H9 (cell line): ENCODE measurements at regions not wholly inside any gene's neighbourhood (a gene's known extent, or its start where the extent isn't known, plus 50 kb on each side); places are given as distances from the start of the nearest gene placed in this dataset.
"Not testable (repeated sequence)": the region's sequence is repeated elsewhere in the genome, so short reads cannot be mapped to it uniquely, and the experiment has no call there.

Experiments used
- DNase-seq: peaks from one replicate; pipeline ENCODE4 v3.0.0-alpha.2; 2017
- H2AFZ ChIP-seq: one replicate; pipeline ENCODE4 v1.6.1; 2013; ENCODE audit warnings: mild to moderate bottlenecking, low read length, control low read depth, moderate library complexity
- H2AK5ac ChIP-seq: 2 replicates; pipeline ENCODE4 v1.6.1; 2013; ENCODE audit warnings: low read length, control low read depth, mixed read lengths; ENCODE audit not compliant: insufficient read length
- H2BK120ac ChIP-seq: one replicate; pipeline ENCODE4 v1.6.1; 2013; ENCODE audit warnings: low read depth, mild to moderate bottlenecking, low read length, control low read depth, inconsistent platforms; ENCODE audit not compliant: poor library complexity, severe bottlenecking
- H2BK12ac ChIP-seq: 2 replicates; pipeline ENCODE4 v1.6.1; 2013; ENCODE audit warnings: low read length, control low read depth, mixed read lengths, low read depth; ENCODE audit not compliant: insufficient read length
- H2BK15ac ChIP-seq: 2 replicates; pipeline ENCODE4 v1.6.1; 2013; ENCODE audit warnings: low read depth, low read length, control low read depth
- H2BK20ac ChIP-seq: one replicate; pipeline ENCODE4 v1.6.1; 2013; ENCODE audit warnings: low read depth, mild to moderate bottlenecking, low read length, control low read depth, inconsistent platforms; ENCODE audit not compliant: poor library complexity, severe bottlenecking
- H2BK5ac ChIP-seq: 2 replicates; pipeline ENCODE4 v1.6.1; 2013; ENCODE audit warnings: low read length, control low read depth, mixed read lengths; ENCODE audit not compliant: insufficient read length
- H3K14ac ChIP-seq: 2 replicates; pipeline ENCODE4 v1.6.1; 2013; ENCODE audit warnings: low read length, control low read depth; ENCODE audit not compliant: insufficient read depth
- H3K18ac ChIP-seq: 2 replicates; pipeline ENCODE4 v1.6.1; 2013; ENCODE audit warnings: low read depth, mild to moderate bottlenecking, mixed read lengths, low read length, control low read depth; ENCODE audit not compliant: insufficient read length
- H3K23ac ChIP-seq: 2 replicates; pipeline ENCODE4 v1.6.1; 2013; ENCODE audit warnings: low read length, control low read depth, mixed read lengths, low read depth; ENCODE audit not compliant: insufficient read length
- H3K23me2 ChIP-seq: 2 replicates; pipeline ENCODE4 v1.6.1; 2013; ENCODE audit warnings: low read depth, mild to moderate bottlenecking, mixed read lengths, low read length, control low read depth; ENCODE audit not compliant: insufficient read length, poor library complexity, severe bottlenecking
- H3K27ac ChIP-seq: 2 replicates; pipeline ENCODE4 v1.5.1; 2013; ENCODE audit warnings: low read length, control low read depth, mixed read lengths, low read depth; ENCODE audit not compliant: insufficient read length
- H3K27me3 ChIP-seq: 2 replicates; pipeline ENCODE4 v1.6.1; 2013; ENCODE audit warnings: low read length, control low read depth, inconsistent platforms; ENCODE audit not compliant: insufficient read depth
- H3K4ac ChIP-seq: 2 replicates; pipeline ENCODE4 v1.6.1; 2013; ENCODE audit warnings: low read depth, mild to moderate bottlenecking, control low read depth, inconsistent platforms, low read length, moderate library complexity
- H3K4me1 ChIP-seq: 2 replicates; pipeline ENCODE4 v1.6.1; 2013; ENCODE audit warnings: low read length, control low read depth, inconsistent platforms; ENCODE audit not compliant: insufficient read depth
- H3K4me2 ChIP-seq: 2 replicates; pipeline ENCODE4 v1.6.1; 2013; ENCODE audit warnings: low read length, control low read depth, mixed read lengths; ENCODE audit not compliant: insufficient read length, insufficient read depth
- H3K56ac ChIP-seq: 2 replicates; pipeline ENCODE4 v1.6.1; 2013; ENCODE audit warnings: low read depth, mild to moderate bottlenecking, mixed read lengths, low read length, control low read depth; ENCODE audit not compliant: insufficient read length
- H3K79me1 ChIP-seq: 2 replicates; pipeline ENCODE4 v1.6.1; 2013; ENCODE audit warnings: low read depth, mild to moderate bottlenecking, moderate library complexity, low read length, control low read depth, inconsistent platforms; ENCODE audit not compliant: insufficient read depth, poor library complexity, severe bottlenecking
- H3K79me2 ChIP-seq: 2 replicates; pipeline ENCODE4 v1.6.1; 2013; ENCODE audit warnings: low read length, control low read depth, inconsistent platforms; ENCODE audit not compliant: insufficient read depth
- H3K9ac ChIP-seq: 2 replicates; pipeline ENCODE4 v1.6.1; 2013; ENCODE audit warnings: low read length, control low read depth, mixed read lengths; ENCODE audit not compliant: insufficient read length; ENCODE audit errors: extremely low read depth
- H3K9me3 ChIP-seq: one replicate; pipeline ENCODE4 v1.6.1; 2013; ENCODE audit warnings: low read depth, low read length, inconsistent platforms; ENCODE audit not compliant: control insufficient read depth
- H3T11ph ChIP-seq: one replicate; pipeline ENCODE4 v1.6.1; 2013; ENCODE audit warnings: mild to moderate bottlenecking, low read length, control low read depth, inconsistent platforms
- H4K20me1 ChIP-seq: one replicate; pipeline ENCODE4 v1.6.1; 2013; ENCODE audit not compliant: control insufficient read depth, insufficient read length, insufficient read depth
- H4K5ac ChIP-seq: 2 replicates; pipeline ENCODE4 v1.6.1; 2013; ENCODE audit warnings: low read depth, mild to moderate bottlenecking, mixed read lengths, low read length, control low read depth; ENCODE audit not compliant: insufficient read length
- H4K8ac ChIP-seq: replicated peaks from 2 replicates; pipeline ENCODE4 v1.6.1; 2013; ENCODE audit warnings: low read length, control low read depth, mixed read lengths, low read depth; ENCODE audit not compliant: insufficient read length
- H4K91ac ChIP-seq: 2 replicates; pipeline ENCODE4 v1.6.1; 2013; ENCODE audit warnings: low read depth, mild to moderate bottlenecking, moderate library complexity, mixed read lengths, low read length, control low read depth; ENCODE audit not compliant: insufficient read length
- H3K27ac Mint-ChIP-seq, 3 experiments: 2 replicates in 2 of 3; 3 replicates in 1 of 3; pipeline ENCODE4 v1.8.0; 2020 to 2021; ENCODE audit warnings: mixed read lengths in 3 of 3, mild to moderate bottlenecking in 1 of 3, moderate library complexity in 1 of 3
- H3K27me3 Mint-ChIP-seq: 2 replicates; pipeline ENCODE4 v1.8.0; 2021; ENCODE audit warnings: low read depth, mild to moderate bottlenecking, moderate library complexity, mixed read lengths
- H3K36me3 Mint-ChIP-seq, 3 experiments: 2 replicates in 2 of 3; 3 replicates in 1 of 3; pipeline ENCODE4 v1.8.0; 2020 to 2021; ENCODE audit warnings: low read depth in 3 of 3, mixed read lengths in 3 of 3; ENCODE audit not compliant: insufficient read depth in 1 of 3
- H3K4me1 Mint-ChIP-seq, 2 experiments: 2 replicates each; pipeline ENCODE4 v1.8.0; 2020; ENCODE audit warnings: mixed read lengths in 2 of 2
- H3K4me3 Mint-ChIP-seq, 2 experiments: 2 replicates in 1 of 2; 3 replicates in 1 of 2; pipeline ENCODE4 v1.8.0; 2020 to 2021; ENCODE audit warnings: mild to moderate bottlenecking in 2 of 2, mixed read lengths in 2 of 2, moderate library complexity in 1 of 2
- H3K9me3 Mint-ChIP-seq, 2 experiments: 2 replicates in 1 of 2; 3 replicates in 1 of 2; pipeline ENCODE4 v1.8.0; 2020; ENCODE audit warnings: mild to moderate bottlenecking in 2 of 2, mixed read lengths in 2 of 2, moderate library complexity in 1 of 2
- CTCF ChIP-seq: fragments of 200-600 bp; sonication (generic); conservative IDR thresholded peaks from 3 replicates; pipeline ENCODE4 v1.8.0; 2021; ENCODE audit warnings: antibody characterized with exemption, mild to moderate bottlenecking
- WGBS: extraction: QIAGEN DNeasy Blood & Tissue Kit; methylation state at CpG from one replicate; pipeline ENCODE4 v1.1.7; 2013; ENCODE audit warnings: missing lambda C conversion rate, low lambda C conversion rate, mixed read lengths; ENCODE audit not compliant: insufficient read length; ENCODE audit errors: extremely low coverage; 5-methylcytosine and 5-hydroxymethylcytosine counted together

DNA sequence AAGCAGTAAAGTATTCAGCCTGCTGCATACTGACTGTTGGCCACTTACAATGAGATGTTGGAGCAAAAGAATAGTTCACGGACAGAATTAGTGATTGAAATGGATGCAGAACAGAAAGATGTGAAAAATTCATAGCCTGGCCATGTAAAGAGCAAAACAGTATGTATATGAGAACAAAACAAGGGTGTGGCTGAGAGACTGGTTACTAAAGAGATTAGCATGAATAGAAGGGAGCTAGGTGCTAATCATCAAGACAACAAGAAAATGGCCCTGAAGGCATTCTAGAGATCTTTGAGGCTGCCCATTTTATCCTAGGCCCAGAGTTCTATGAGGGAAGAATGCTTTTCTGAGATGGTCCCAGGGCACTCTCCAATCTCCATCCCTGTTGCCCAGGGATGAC, 208.5 kb downstream of the ARHGEF9 start:
- DNase-seq: no peak
- H2BK12ac ChIP-seq: no peak overlapping the region
- H3K27me3 ChIP-seq: no peaks in the 10 kb centered on the region
- H3K27ac Mint-ChIP-seq: no peak overlapping the region
- H4K8ac ChIP-seq: no peak overlapping the region
- WGBS: no CpG with 5 or more reads among the region's 1 CpG
- no peak overlapping the region for H4K91ac ChIP-seq
- no peak overlapping the region for H4K5ac ChIP-seq
- no peak overlapping the region for H2BK5ac ChIP-seq
- H2AK5ac ChIP-seq: no peak overlapping the region
- no peak overlapping the region for H2BK20ac ChIP-seq
- no peaks in the 10 kb centered on the region for H4K20me1 ChIP-seq
- H3K18ac ChIP-seq: no peak overlapping the region
- H3K27ac ChIP-seq: no peak overlapping the region
- peaks cover 14% of the 10 kb centered on the region for H3K9me3 ChIP-seq
- no peak overlapping the region for H3K56ac ChIP-seq
- no peak overlapping the region for H3T11ph ChIP-seq
- H2BK15ac ChIP-seq: no peak overlapping the region
- H3K4me2 ChIP-seq: no peak overlapping the region
- H3K79me2 ChIP-seq: no peaks in the 10 kb centered on the region
- no peak overlapping the region for H2AFZ ChIP-seq
- no peak overlapping the region for H3K23ac ChIP-seq
- H3K9me3 Mint-ChIP-seq: peaks cover 53 to 56% of the 10 kb centered on the region in 2 experiments
- TF ChIP-seq CTCF: no peak
- no peaks in the 10 kb centered on the region for H3K23me2 ChIP-seq
- H3K36me3 Mint-ChIP-seq: peaks cover 0 to 8% (median 5%) of the 10 kb centered on the region in 3 experiments; a peak in 5 of 7 replicates
- H3K4me3 Mint-ChIP-seq: no peak overlapping the region
- H3K27me3 Mint-ChIP-seq: no peaks in the 10 kb centered on the region; the same call in 1 of the 2 replicates
- H3K4me1 Mint-ChIP-seq: peaks cover 20 to 21% of the 10 kb centered on the region in 2 experiments
- no peak overlapping the region for H3K14ac ChIP-seq
- no peak overlapping the region for H2BK120ac ChIP-seq
- H3K79me1 ChIP-seq: no peaks in the 10 kb centered on the region
- H3K4ac ChIP-seq: no peak overlapping the region
- H3K9ac ChIP-seq: no peak overlapping the region
- peaks cover 3% of the 10 kb centered on the region; the same call in 1 of the 2 replicates for H3K4me1 ChIP-seq

DNA sequence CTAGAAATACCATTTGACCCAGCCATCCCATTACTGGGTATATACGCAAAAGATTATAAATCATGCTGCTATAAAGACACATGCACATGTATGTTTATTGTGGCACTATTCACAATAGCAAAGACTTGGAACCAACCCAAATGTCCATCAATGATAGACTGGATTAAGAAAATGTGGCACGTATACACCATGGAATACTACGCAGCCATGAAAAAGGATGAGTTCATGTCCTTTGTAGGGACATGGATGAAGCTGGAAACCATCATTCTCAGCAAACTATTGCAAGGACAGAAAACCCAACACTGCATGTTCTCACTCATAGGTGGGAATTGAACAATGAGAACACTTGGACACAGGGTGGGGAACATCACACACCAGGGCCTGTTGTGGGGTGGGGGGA, 209.3 kb downstream of the ARHGEF9 start:
- not testable (repeated sequence) for H3K56ac ChIP-seq, H3K79me1 ChIP-seq, H2BK20ac ChIP-seq, H3K4me3 Mint-ChIP-seq, H3K27ac Mint-ChIP-seq, H2AFZ ChIP-seq, DNase-seq, H4K20me1 ChIP-seq, H2BK120ac ChIP-seq, H3K27me3 Mint-ChIP-seq, H3T11ph ChIP-seq, H3K18ac ChIP-seq, H3K4me2 ChIP-seq, H3K4ac ChIP-seq, H3K23ac ChIP-seq, H2AK5ac ChIP-seq, H4K91ac ChIP-seq, H4K8ac ChIP-seq, H3K27me3 ChIP-seq, H3K36me3 Mint-ChIP-seq, H3K14ac ChIP-seq, H3K27ac ChIP-seq, H4K5ac ChIP-seq, H3K79me2 ChIP-seq, H3K4me1 ChIP-seq, H3K9ac ChIP-seq, H2BK15ac ChIP-seq, H3K23me2 ChIP-seq, H2BK12ac ChIP-seq, H2BK5ac ChIP-seq
- H3K9me3 ChIP-seq: peaks cover 14% of the 10 kb centered on the region
- WGBS: no CpG with 5 or more reads among the region's 3 CpGs
- H3K4me1 Mint-ChIP-seq: peaks cover 14 to 15% of the 10 kb centered on the region in 2 experiments
- peaks cover 49 to 53% of the 10 kb centered on the region in 2 experiments for H3K9me3 Mint-ChIP-seq
